HUES64 (cell line): ENCODE measurements at regions not wholly inside any gene's neighbourhood (a gene's known extent, or its start where the extent isn't known, plus 50 kb on each side); places are given as distances from the start of the nearest gene placed in this dataset.
"Not testable (repeated sequence)": the region's sequence is repeated elsewhere in the genome, so short reads cannot be mapped to it uniquely, and the experiment has no call there.

Experiments used
- H3K27ac ChIP-seq: 2 replicates; pipeline ENCODE4 v1.7.0; 2013; ENCODE audit warnings: low read depth, low read length, inconsistent platforms
- H3K27me3 ChIP-seq: 2 replicates; pipeline ENCODE4 v1.6.1; 2013; ENCODE audit warnings: mild to moderate bottlenecking, low read length; ENCODE audit not compliant: insufficient read depth
- H3K36me3 ChIP-seq: 2 replicates; pipeline ENCODE4 v1.6.1; 2013; ENCODE audit warnings: mild to moderate bottlenecking, low read length; ENCODE audit not compliant: insufficient read depth
- H3K4me1 ChIP-seq: 2 replicates; pipeline ENCODE4 v1.6.1; 2013; ENCODE audit warnings: mild to moderate bottlenecking, low read length, moderate library complexity; ENCODE audit not compliant: insufficient read depth
- H3K4me3 ChIP-seq: 2 replicates; pipeline ENCODE4 v1.5.1; 2013; ENCODE audit warnings: mild to moderate bottlenecking, low read length, moderate library complexity
- H3K9ac ChIP-seq: 2 replicates; pipeline ENCODE4 v1.6.1; 2013; ENCODE audit warnings: mild to moderate bottlenecking, low read depth, low read length
- H3K9me3 ChIP-seq: 2 replicates; pipeline ENCODE4 v1.6.1; 2013; ENCODE audit warnings: low read depth, low read length; ENCODE audit not compliant: insufficient read depth
- WGBS: fragments of 150-250, 120-280 bp; methylation state at CpG from one replicate; pipeline ENCODE4 v1.1.7; 2013; ENCODE audit warnings: missing lambda C conversion rate; 5-methylcytosine and 5-hydroxymethylcytosine counted together

DNA sequence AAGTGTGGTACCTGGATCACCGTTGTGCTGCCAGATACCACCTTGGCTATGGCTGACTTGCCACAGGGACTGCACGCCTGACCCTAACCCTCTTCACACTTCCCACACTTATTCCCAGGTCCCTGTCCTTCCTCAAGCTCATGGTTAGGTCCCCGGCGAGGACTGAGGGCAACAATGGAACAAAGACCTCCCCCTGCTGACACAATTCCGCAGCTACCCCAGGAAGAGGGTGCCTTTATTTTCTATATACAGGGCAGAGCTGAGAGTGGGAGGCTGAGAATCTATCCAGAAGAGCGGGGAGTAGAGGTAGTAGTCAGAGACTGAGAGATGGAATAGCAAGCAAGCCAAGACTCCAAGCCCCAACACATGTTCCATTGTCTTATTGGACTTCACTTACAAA lies 118.1 kb upstream of the SEM1 start:
- WGBS: 76% methylated on average over 4 of the region's 6 CpGs
- H3K9me3 ChIP-seq: no peaks in the 10 kb centered on the region
- H3K36me3 ChIP-seq: no peaks in the 10 kb centered on the region
- H3K27me3 ChIP-seq: no peaks in the 10 kb centered on the region
- H3K9ac ChIP-seq: no peak overlapping the region
- no peaks in the 10 kb centered on the region for H3K4me1 ChIP-seq
- no peak overlapping the region for H3K27ac ChIP-seq
- H3K4me3 ChIP-seq: no peak overlapping the region

DNA sequence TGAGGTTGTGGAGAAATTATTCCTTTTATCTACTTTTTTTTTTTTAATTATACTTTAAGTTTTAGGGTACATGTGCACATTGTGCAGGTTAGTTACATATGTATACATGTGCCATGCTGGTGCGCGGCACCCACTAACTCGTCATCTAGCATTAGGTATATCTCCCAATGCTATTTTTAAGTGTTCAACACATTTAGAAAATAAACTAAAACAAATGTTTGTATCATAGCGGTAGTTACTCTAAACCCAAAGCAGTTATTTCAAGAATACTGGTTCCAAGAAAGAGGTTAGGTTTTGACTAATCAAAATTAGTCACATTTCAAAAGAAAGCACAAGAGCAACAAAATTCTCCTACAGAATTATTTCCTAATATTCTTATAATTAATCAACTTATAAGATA lies 119.5 kb upstream of the SEM1 start:
- not testable (repeated sequence) for H3K27me3 ChIP-seq, H3K4me1 ChIP-seq, H3K36me3 ChIP-seq, H3K9ac ChIP-seq, H3K9me3 ChIP-seq, H3K4me3 ChIP-seq, H3K27ac ChIP-seq
- 100% methylated on average over 3 of the region's 4 CpGs for WGBS

DNA sequence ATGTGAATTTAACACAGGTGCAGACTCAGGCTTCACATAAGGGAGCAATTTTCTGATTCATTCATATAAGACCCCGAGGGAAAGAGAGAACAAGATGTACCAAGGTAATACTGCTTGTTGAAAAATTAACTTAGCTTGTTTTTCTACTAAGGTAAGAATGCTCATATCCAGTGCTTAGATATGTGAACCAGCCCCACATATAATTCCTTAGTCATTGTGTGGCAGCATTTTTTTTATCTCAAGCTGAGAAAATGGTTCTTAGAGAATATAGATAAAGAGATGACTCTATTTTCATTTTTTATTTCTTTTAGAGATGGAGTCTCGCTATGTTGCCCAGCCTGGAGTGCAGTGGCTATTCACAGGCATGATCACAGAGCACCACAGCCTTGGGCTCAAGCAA lies 121.8 kb upstream of the SEM1 start:
- no peak overlapping the region for H3K9ac ChIP-seq
- WGBS: 94% methylated on average over 2 of the region's 2 CpGs
- H3K4me1 ChIP-seq: no peaks in the 10 kb centered on the region
- no peaks in the 10 kb centered on the region for H3K9me3 ChIP-seq
- H3K4me3 ChIP-seq: no peak overlapping the region
- no peaks in the 10 kb centered on the region for H3K36me3 ChIP-seq
- no peak overlapping the region for H3K27ac ChIP-seq
- H3K27me3 ChIP-seq: no peaks in the 10 kb centered on the region

DNA sequence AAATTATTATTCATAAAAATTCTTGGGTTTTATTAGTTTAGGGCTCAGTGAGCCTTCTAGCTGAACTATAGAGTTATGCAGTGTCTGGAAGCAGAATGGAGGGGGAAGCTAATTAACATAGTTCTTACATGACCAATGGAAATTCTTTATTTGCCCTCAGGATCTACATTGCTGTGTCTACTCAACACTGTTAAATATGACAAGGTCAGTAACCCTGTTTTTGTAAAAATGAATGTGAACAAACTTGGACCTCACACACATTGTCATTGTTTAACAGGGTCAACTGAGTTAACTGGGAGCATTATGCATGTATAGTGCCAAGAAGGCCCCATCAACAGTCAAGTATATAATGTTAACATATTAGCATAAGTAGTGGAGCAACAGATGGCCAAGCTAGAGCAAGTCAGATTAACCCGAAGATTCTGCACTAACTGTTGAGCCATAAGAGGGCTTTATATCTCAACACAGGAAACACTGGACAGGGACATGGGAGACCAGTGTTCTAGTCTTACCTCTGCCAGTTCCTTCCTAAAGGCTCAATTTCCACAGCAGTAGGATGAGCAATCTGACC lies 122.5 kb upstream of the SEM1 start:
- Histone ChIP-seq H3K27me3 (no peaks in the 10 kb centered on the region), H3K36me3 (no peaks in the 10 kb centered on the region), H3K9me3 (no peaks in the 10 kb centered on the region), H3K4me3 (no peak overlapping the region), H3K27ac (no peak overlapping the region), H3K4me1 (no peaks in the 10 kb centered on the region), H3K9ac (no peak overlapping the region)
- 95% methylated on average over 1 of the region's 1 CpG for WGBS

DNA sequence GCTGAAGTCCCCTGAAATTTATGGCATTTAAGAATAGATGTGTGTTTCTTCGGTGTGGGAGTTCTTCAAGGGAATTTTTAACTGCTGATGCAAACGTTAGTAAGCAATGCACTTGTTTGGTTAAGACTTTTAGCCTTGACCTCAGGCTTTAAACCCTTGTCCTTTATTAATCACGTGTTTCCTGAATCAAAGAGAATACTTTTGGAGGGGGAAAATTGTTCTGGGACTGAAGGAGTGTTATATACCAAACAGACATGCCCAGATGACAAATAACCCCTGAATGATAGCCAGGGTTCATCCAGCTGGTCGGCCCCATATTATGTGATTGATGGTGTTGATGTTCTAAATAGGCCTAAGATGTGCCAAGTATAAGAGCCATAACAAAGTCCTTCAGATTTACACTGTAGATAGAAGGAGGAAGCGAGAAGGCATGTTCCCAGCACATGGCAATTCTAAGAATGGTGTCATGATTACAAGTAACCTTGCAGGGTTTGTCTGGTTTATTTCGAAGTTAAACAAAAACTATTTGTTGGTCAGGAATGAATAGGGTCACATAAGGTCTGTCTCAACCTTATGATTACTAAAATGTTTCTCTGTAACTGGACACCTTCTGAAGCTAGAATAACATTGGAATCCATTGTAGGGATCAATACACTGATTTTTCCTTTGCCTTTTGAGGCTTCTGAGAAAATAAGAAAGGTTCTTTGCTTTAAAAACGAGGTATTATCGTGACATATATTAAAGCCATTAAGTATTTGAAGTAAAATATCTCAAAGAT lies 124.2 kb upstream of the SEM1 start:
- Histone ChIP-seq H3K4me3 (no peak overlapping the region), H3K9ac (no peak overlapping the region), H3K27ac (no peak overlapping the region), H3K27me3 (no peaks in the 10 kb centered on the region), H3K36me3 (no peaks in the 10 kb centered on the region), H3K9me3 (no peaks in the 10 kb centered on the region), H3K4me1 (no peaks in the 10 kb centered on the region; the same call in 1 of the 2 replicates)
- WGBS: 91% methylated on average over 6 of the region's 8 CpGs

DNA sequence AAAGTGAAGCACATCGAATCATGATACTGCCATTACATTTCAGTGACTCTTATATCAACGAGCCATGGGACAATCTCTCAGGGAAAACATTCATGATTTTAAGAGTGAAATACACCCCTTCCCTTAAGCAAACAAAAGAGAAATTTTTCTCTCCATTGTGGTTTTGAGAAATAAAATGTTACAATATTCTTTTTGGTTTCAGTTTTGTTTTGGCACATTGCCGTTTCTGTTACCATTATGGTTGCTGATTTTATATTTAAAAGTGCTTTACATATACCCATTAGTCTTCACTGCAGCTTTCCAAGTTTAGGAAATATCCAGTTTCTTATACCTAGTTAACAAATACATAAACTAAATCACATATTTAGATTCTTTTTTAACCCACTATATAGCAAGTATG lies 126.8 kb upstream of the SEM1 start:
- Histone ChIP-seq H3K36me3 (no peaks in the 10 kb centered on the region), H3K4me1 (no peaks in the 10 kb centered on the region; the same call in 1 of the 2 replicates), H3K4me3 (no peak overlapping the region), H3K27me3 (no peaks in the 10 kb centered on the region), H3K9me3 (no peaks in the 10 kb centered on the region), H3K27ac (no peak overlapping the region), H3K9ac (no peak overlapping the region)
- 85% methylated on average over 2 of the region's 3 CpGs for WGBS

DNA sequence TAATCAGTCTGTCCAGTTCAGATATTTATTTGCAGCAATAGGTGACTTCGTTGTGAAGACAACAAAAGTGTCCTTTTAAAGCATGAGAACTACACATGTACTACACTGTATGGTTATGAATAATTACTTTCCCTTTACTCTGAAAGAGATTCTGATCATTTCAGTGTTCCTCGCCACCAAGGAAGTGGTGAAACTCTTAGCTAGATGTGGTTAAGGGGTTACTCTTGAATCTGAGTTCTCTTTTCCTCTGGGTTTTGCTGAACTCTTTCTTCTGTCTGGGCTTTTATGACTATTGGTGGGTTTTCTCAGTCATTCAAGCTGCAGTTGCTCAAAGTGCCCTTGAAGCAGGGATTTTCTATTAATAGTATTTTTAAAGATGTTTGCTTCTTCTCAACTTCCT lies 127.9 kb upstream of the SEM1 start:
- Histone ChIP-seq H3K4me1 (no peaks in the 10 kb centered on the region; the same call in 1 of the 2 replicates), H3K36me3 (no peaks in the 10 kb centered on the region), H3K27ac (no peak overlapping the region), H3K4me3 (no peak overlapping the region), H3K27me3 (no peaks in the 10 kb centered on the region), H3K9ac (no peak overlapping the region), H3K9me3 (no peaks in the 10 kb centered on the region)
- 94% methylated on average over 1 of the region's 2 CpGs for WGBS

DNA sequence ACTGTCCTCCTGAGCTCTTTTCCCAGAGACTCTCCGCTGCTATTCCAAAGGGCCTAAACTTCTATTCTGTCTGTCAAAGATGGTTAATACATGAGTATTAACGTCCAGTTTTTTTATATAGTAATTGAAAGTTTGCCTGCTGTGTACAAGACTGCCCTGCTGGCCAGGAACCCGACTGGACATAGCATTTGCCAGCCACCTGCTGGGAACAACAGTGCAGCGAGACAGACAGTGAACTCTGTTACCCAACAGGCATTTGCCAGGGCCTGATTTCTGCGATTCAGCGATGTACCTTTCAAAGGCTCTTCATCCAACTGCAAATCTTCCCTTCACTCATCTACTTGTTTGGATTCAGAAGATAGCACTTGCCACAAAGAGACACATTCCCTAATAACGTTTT lies 128.8 kb upstream of the SEM1 start:
- no peaks in the 10 kb centered on the region for H3K27me3 ChIP-seq
- no peak overlapping the region for H3K27ac ChIP-seq
- no peaks in the 10 kb centered on the region for H3K36me3 ChIP-seq
- H3K4me3 ChIP-seq: no peak overlapping the region
- H3K9ac ChIP-seq: no peak overlapping the region
- 74% methylated on average over 7 of the region's 7 CpGs for WGBS
- no peaks in the 10 kb centered on the region; the same call in 1 of the 2 replicates for H3K4me1 ChIP-seq
- no peaks in the 10 kb centered on the region for H3K9me3 ChIP-seq

DNA sequence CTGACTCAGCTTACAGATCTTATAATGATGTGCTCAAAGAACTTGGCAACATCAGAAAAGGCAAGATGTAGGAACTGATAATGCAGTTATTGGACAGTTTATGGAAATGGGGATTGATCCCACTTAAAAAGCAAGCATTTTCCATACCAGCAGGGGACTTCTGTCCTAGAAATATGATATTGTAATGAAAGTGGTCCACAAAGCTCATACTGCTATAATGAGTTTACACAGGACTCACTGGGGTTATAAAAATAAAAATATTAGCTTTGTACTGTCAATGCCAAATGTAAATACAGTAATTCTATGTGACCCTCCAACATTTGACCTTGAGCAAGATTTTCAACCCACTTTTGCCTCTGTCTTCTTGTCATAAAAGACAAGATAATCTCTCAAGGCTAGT lies 145.5 kb upstream of the SEM1 start:
- no peaks in the 10 kb centered on the region for H3K4me1 ChIP-seq
- H3K27me3 ChIP-seq: no peaks in the 10 kb centered on the region
- no peaks in the 10 kb centered on the region for H3K9me3 ChIP-seq
- H3K9ac ChIP-seq: no peak overlapping the region
- H3K27ac ChIP-seq: no peak overlapping the region
- H3K36me3 ChIP-seq: no peaks in the 10 kb centered on the region
- H3K4me3 ChIP-seq: no peak overlapping the region

DNA sequence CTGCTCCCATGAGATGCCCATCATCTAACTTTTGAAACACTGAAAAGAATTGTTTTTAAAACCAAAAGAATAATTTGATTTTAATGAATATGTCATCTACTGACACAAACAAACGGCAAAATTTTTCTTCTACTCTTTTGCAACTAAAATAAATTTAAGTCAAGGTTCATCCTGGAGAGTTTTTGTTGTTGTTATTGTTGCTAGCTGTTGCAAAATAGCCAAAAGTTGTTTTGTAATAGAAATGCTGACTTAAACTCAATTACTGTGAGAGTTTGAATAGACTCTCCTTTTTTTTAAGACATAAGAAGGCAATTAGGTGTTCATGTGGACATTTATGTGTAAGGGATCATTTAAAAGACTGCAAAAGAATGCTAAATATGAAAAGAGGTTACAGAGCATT lies 146.0 kb upstream of the SEM1 start:
- no peaks in the 10 kb centered on the region for H3K36me3 ChIP-seq
- WGBS: no CpG with 5 or more reads among the region's 1 CpG
- H3K9ac ChIP-seq: no peak overlapping the region
- H3K9me3 ChIP-seq: no peaks in the 10 kb centered on the region
- H3K4me1 ChIP-seq: no peaks in the 10 kb centered on the region
- H3K4me3 ChIP-seq: no peak overlapping the region
- no peak overlapping the region for H3K27ac ChIP-seq
- H3K27me3 ChIP-seq: no peaks in the 10 kb centered on the region

DNA sequence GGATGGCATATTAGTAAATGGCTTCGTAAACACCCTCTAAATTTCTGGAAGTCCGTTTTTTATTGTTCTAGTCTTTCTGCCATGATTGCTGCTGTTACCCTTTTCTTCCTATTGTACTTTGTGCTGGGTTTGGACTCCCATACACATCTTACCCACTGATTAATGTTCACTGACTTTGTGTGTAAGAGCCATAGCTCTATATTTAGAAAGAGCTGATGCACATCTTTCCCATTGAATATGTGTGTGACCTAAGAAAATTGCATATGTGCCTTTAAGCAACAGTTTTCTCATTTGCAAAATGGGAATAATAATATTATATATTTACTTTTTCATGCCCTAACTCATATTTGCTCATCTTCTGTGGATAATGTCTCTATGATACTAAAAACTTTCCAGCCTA lies 135.8 kb upstream of the DLX6 start:
- no peak overlapping the region for H3K4me3 ChIP-seq
- H3K27me3 ChIP-seq: no peaks in the 10 kb centered on the region
- no peak overlapping the region for H3K9ac ChIP-seq
- H3K27ac ChIP-seq: no peak overlapping the region
- 96% methylated on average over 2 of the region's 2 CpGs for WGBS
- no peaks in the 10 kb centered on the region for H3K9me3 ChIP-seq
- no peaks in the 10 kb centered on the region for H3K4me1 ChIP-seq
- H3K36me3 ChIP-seq: no peaks in the 10 kb centered on the region

DNA sequence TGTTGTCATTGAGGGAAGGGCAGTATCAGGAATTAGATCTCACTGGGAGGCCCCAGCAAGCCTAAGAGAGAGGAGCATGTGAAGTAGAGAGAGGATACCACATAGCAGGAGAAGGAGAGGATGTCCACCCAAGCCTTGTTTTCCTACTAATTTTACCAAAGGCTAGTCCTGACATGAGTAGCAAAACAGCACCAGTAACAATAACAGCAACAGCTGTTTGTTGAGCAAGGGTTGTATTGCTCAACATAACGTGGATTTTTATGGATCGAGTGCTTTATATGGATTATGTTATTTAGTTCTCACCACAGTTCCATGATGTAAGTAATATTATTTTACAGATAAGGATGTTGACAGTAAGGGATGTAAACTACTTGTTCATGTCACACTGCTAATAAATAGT lies 135.2 kb upstream of the DLX6 start:
- no peaks in the 10 kb centered on the region for H3K9me3 ChIP-seq
- H3K36me3 ChIP-seq: no peaks in the 10 kb centered on the region
- H3K9ac ChIP-seq: no peak overlapping the region
- no peak overlapping the region for H3K4me3 ChIP-seq
- H3K27me3 ChIP-seq: no peaks in the 10 kb centered on the region
- no peaks in the 10 kb centered on the region for H3K4me1 ChIP-seq
- no peak overlapping the region for H3K27ac ChIP-seq
- WGBS: no CpG with 5 or more reads among the region's 2 CpGs
